ENCODE measurements at regions not wholly inside any gene's neighbourhood (a gene's known extent, or its start where the extent isn't known, plus 50 kb on each side); places are given as distances from the start of the nearest gene placed in this dataset.

GRCh38 chr22:35488513-35488912, 52.1 kb upstream of the RASD2 start:
- no peak overlapping the region for H3K4me3 ChIP-seq (ENCODE audit: low read depth, low read length)
- TF ChIP-seq CTCF (IDR thresholded peaks at IDR 0.05; ENCODE audit: insufficient read depth, low read length, missing control alignments) = no peak
- ChIA-PET CTCF (interaction anchor here (0.6 to 1.1 kb wide), 3 partner anchors 8 to 95 kb away, joined by 3 read pairs; no protein-coding TSS in a partner anchor), POLR2A (no interaction called here)
- DNase-seq (ENCODE audit: low read depth, low spot score) = no peak

GRCh38 chr22:35489239-35489638, 51.4 kb upstream of the RASD2 start:
- POLR2A ChIA-PET = no interaction called here
- TF ChIP-seq CTCF (IDR thresholded peaks at IDR 0.05; ENCODE audit: insufficient read depth, low read length, missing control alignments) = no peak
- DNase-seq (ENCODE audit: low read depth, low spot score) = no peak
- H3K4me3 ChIP-seq (ENCODE audit: low read depth, low read length) = no peak overlapping the region
- CTCF ChIA-PET = no interaction called here
